GM23338 (cell line): ENCODE measurements at regions not wholly inside any gene's neighbourhood (a gene's known extent, or its start where the extent isn't known, plus 50 kb on each side); places are given as distances from the start of the nearest gene placed in this dataset.

Experiments
- EZH2 ChIP-seq: fragments of 200-600 bp; sonication (generic); IDR thresholded peaks from one replicate; pipeline ENCODE4 v1.8.0; 2017; ENCODE audit warnings: antibody characterized with exemption, mild to moderate bottlenecking, low read depth; ENCODE audit not compliant: unreplicated experiment
- EZH2phosphoT487 ChIP-seq: fragments of 200-600 bp; sonication (generic); IDR thresholded peaks from one replicate; pipeline ENCODE4 v1.8.1; 2018; ENCODE audit warnings: antibody characterized with exemption; ENCODE audit not compliant: unreplicated experiment
- JUNB ChIP-seq: IDR thresholded peaks from one replicate; pipeline ENCODE4 v1.6.1; 2016; ENCODE audit warnings: antibody characterized with exemption; ENCODE audit not compliant: unreplicated experiment
- POLR2AphosphoS5 ChIP-seq: IDR thresholded peaks from 2 replicates; pipeline ENCODE4 v1.6.1; 2016; ENCODE audit warnings: antibody characterized with exemption, low read depth
- ZNF114 ChIP-seq: fragments of 250-450 bp; sonication (Bioruptor Pico); IDR thresholded peaks from 2 replicates; pipeline ENCODE4 v1.5.0; 2020; ENCODE audit warnings: mild to moderate bottlenecking, moderate library complexity
- ZNF331 ChIP-seq: fragments of 250-450 bp; sonication (Bioruptor Pico); IDR thresholded peaks from 2 replicates; pipeline ENCODE4 v1.5.0; 2020; ENCODE audit warnings: low read depth, mild to moderate bottlenecking, moderate library complexity
- TF ChIP-seq, protein P1 (sequence below), 2 experiments: fragments of 200-600 bp in 1 of 2; sonication (generic) in 1 of 2; conservative IDR thresholded peaks; 2 replicates each; pipeline versions ENCODE4 v1.5.1 to v1.6.1; 2016 to 2017; ENCODE audit warnings: antibody characterized with exemption in 2 of 2, low read depth in 2 of 2, mild to moderate bottlenecking in 2 of 2, moderate library complexity in 1 of 2
- TF ChIP-seq, protein P2 (sequence below): IDR thresholded peaks from one replicate; pipeline ENCODE4 v1.6.1; 2018; ENCODE audit warnings: antibody characterized with exemption; ENCODE audit not compliant: unreplicated experiment

DNA sequence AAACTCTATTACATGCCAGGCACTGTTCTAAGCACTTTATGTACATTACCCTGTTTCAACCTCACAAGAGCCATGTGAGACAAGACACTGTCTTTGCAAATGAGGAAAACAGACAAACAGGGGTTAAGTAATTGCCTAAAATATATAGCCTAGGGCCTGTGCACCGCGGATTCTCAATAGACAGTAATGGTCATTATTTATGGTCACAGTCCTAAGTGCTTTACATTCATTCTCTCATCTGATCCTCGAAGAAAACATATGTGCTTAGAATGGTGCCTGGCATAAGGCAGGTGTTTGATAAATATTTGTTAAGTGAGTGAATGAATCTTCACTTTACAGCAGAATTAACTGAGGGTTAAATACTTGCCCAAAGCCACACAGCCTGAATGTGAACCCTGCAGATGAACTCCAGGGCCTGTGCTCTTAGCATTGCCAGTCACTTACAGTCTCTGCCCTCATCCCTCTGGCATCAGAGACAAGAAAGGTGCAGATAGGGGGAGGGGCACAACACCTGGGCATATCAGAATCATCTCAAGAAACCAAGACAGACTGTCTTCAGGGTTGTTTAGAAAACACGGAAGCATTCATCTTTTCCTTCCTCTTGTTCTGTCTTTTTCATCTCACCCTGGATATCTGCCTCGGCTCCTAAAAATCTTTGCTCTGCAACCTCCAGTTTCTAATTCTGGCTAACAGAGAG, 92.8 kb upstream of the SASH1 start:
- TF ChIP-seq, protein P1, sequence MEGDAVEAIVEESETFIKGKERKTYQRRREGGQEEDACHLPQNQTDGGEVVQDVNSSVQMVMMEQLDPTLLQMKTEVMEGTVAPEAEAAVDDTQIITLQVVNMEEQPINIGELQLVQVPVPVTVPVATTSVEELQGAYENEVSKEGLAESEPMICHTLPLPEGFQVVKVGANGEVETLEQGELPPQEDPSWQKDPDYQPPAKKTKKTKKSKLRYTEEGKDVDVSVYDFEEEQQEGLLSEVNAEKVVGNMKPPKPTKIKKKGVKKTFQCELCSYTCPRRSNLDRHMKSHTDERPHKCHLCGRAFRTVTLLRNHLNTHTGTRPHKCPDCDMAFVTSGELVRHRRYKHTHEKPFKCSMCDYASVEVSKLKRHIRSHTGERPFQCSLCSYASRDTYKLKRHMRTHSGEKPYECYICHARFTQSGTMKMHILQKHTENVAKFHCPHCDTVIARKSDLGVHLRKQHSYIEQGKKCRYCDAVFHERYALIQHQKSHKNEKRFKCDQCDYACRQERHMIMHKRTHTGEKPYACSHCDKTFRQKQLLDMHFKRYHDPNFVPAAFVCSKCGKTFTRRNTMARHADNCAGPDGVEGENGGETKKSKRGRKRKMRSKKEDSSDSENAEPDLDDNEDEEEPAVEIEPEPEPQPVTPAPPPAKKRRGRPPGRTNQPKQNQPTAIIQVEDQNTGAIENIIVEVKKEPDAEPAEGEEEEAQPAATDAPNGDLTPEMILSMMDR (conservative IDR thresholded peaks at IDR 0.05; ENCODE audit: low read depth in 2 of 2): no peak
- TF ChIP-seq POLR2AphosphoS5 (no peak), EZH2phosphoT487 (no peak), EZH2 (no peak), JUNB (no peak), ZNF331 (CRISPR knock-in tag) (no peak), ZNF114 (CRISPR knock-in tag) (no peak)
- TF ChIP-seq, protein P2, sequence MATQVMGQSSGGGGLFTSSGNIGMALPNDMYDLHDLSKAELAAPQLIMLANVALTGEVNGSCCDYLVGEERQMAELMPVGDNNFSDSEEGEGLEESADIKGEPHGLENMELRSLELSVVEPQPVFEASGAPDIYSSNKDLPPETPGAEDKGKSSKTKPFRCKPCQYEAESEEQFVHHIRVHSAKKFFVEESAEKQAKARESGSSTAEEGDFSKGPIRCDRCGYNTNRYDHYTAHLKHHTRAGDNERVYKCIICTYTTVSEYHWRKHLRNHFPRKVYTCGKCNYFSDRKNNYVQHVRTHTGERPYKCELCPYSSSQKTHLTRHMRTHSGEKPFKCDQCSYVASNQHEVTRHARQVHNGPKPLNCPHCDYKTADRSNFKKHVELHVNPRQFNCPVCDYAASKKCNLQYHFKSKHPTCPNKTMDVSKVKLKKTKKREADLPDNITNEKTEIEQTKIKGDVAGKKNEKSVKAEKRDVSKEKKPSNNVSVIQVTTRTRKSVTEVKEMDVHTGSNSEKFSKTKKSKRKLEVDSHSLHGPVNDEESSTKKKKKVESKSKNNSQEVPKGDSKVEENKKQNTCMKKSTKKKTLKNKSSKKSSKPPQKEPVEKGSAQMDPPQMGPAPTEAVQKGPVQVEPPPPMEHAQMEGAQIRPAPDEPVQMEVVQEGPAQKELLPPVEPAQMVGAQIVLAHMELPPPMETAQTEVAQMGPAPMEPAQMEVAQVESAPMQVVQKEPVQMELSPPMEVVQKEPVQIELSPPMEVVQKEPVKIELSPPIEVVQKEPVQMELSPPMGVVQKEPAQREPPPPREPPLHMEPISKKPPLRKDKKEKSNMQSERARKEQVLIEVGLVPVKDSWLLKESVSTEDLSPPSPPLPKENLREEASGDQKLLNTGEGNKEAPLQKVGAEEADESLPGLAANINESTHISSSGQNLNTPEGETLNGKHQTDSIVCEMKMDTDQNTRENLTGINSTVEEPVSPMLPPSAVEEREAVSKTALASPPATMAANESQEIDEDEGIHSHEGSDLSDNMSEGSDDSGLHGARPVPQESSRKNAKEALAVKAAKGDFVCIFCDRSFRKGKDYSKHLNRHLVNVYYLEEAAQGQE: no peak
